MCF 10A (cell line): ENCODE measurements at regions not wholly inside any gene's neighbourhood (a gene's known extent, or its start where the extent isn't known, plus 50 kb on each side); places are given as distances from the start of the nearest gene placed in this dataset.

ENCODE experiments used
- BruUV-seq: library from RNA; stranded (reverse); fragments of 400-500 nt; replicated peaks from 2 replicates; lab custom pipeline; 2021; lab: Mats Ljungman, UMichigan
- CTCF ChIA-PET: fragments of 300-600 bp; sonication (Branson Sonifier 250); formaldehyde crosslinking; extraction: SDS; loops from one replicate; lab custom pipeline; 2021; ENCODE audit warnings: antibody characterized with exemption, inconsistent platforms; lab: Yijun Ruan, JAX
- POLR2A ChIA-PET: fragments of 300-600, 350-650 bp; sonication (Branson Sonifier 250); formaldehyde crosslinking; extraction: SDS; loops from one replicate; lab custom pipeline; 2020; ENCODE audit warnings: antibody characterized with exemption, inconsistent platforms; lab: Yijun Ruan, JAX
- DNase-seq: peaks from one replicate; pipeline ENCODE4 v3.0.0-alpha.2; 2018; ENCODE audit not compliant: unreplicated experiment
- H3K27ac Mint-ChIP-seq: one replicate; pipeline ENCODE4 v1.8.0; 2022; ENCODE audit warnings: mild to moderate bottlenecking, low read depth, mixed read lengths; ENCODE audit not compliant: unreplicated experiment
- H3K27me3 Mint-ChIP-seq: one replicate; pipeline ENCODE4 v1.8.0; 2022; ENCODE audit warnings: mixed read lengths; ENCODE audit not compliant: insufficient read depth, unreplicated experiment
- H3K36me3 Mint-ChIP-seq: one replicate; pipeline ENCODE4 v1.8.0; 2022; ENCODE audit warnings: mild to moderate bottlenecking, moderate library complexity, mixed read lengths; ENCODE audit not compliant: insufficient read depth, unreplicated experiment
- H3K4me1 Mint-ChIP-seq: one replicate; pipeline ENCODE4 v1.8.0; 2022; ENCODE audit warnings: mixed read lengths; ENCODE audit not compliant: insufficient read depth, unreplicated experiment
- H3K4me3 Mint-ChIP-seq: one replicate; pipeline ENCODE4 v1.8.0; 2022; ENCODE audit warnings: mild to moderate bottlenecking, moderate library complexity, mixed read lengths; ENCODE audit not compliant: unreplicated experiment
- H3K9me3 Mint-ChIP-seq: one replicate; pipeline ENCODE4 v1.8.0; 2022; ENCODE audit warnings: mixed read lengths; ENCODE audit not compliant: unreplicated experiment
- CTCF ChIP-seq: fragments of 200-600 bp; IDR thresholded peaks from one replicate; pipeline ENCODE4 v1.8.0; 2022; ENCODE audit warnings: antibody characterized with exemption, mild to moderate bottlenecking; ENCODE audit not compliant: unreplicated experiment
- intact Hi-C: fragments of 100-400 bp; cut with micrococcal nuclease; formaldehyde crosslinking; loops from 2 replicates; pipeline ENCODE4 v1.14.1; 2022

- no peaks in the 10 kb centered on the region for H3K4me1 Mint-ChIP-seq
- DNase-seq: peak; percentile 55
- peak overlapping the region; percentile 70 for H3K4me3 Mint-ChIP-seq
- ChIA-PET CTCF (interaction anchor here (0.5 kb wide), 1 partner anchor 126 kb away, joined by 3 read pairs; no protein-coding TSS in a partner anchor), POLR2A (interaction anchor here (0.7 to 1.0 kb wide), 2 partner anchors 12 to 26 kb away, joined by 3 read pairs; no protein-coding TSS in a partner anchor)
- H3K27me3 Mint-ChIP-seq: no peaks in the 10 kb centered on the region
- BruUV-seq: no TSS peak
- H3K36me3 Mint-ChIP-seq: no peaks in the 10 kb centered on the region
- no peak for TF ChIP-seq CTCF
- intact Hi-C loops: no loop called here
- no peaks in the 10 kb centered on the region for H3K9me3 Mint-ChIP-seq
- no peak overlapping the region for H3K27ac Mint-ChIP-seq
Measured at GRCh38 chr2:118774458-118775133, 72.9 kb downstream of the EN1 start.

- no peaks in the 10 kb centered on the region for H3K4me1 Mint-ChIP-seq
- no TSS peak for BruUV-seq
- no peak for DNase-seq
- H3K27me3 Mint-ChIP-seq: no peaks in the 10 kb centered on the region
- intact Hi-C loops: no loop called here
- H3K9me3 Mint-ChIP-seq: no peaks in the 10 kb centered on the region
- POLR2A ChIA-PET: no interaction called here
- TF ChIP-seq CTCF: no peak
- no peak overlapping the region for H3K4me3 Mint-ChIP-seq
- H3K27ac Mint-ChIP-seq: no peak overlapping the region
- CTCF ChIA-PET: no interaction called here
- no peaks in the 10 kb centered on the region for H3K36me3 Mint-ChIP-seq
Measured at GRCh38 chr2:118773826-118774225, 73.6 kb downstream of the EN1 start.

GRCh38 chr2:118772487-118773200 is 74.8 kb downstream of the EN1 start:
- H3K4me1 Mint-ChIP-seq: no peaks in the 10 kb centered on the region
- H3K36me3 Mint-ChIP-seq: no peaks in the 10 kb centered on the region
- H3K4me3 Mint-ChIP-seq: no peak overlapping the region
- ChIA-PET CTCF (interaction anchor here (1.3 kb wide), 1 partner anchor 8 kb away, joined by 4 read pairs; no protein-coding TSS in a partner anchor), POLR2A (interaction anchor here (1.1 kb wide), 1 partner anchor 25 kb away, joined by 3 read pairs; no protein-coding TSS in a partner anchor)
- DNase-seq: no peak
- no peaks in the 10 kb centered on the region for H3K9me3 Mint-ChIP-seq
- H3K27ac Mint-ChIP-seq: no peak overlapping the region
- BruUV-seq: no TSS peak
- intact Hi-C loops: no loop called here
- no peak for TF ChIP-seq CTCF
- H3K27me3 Mint-ChIP-seq: no peaks in the 10 kb centered on the region

- no peaks in the 10 kb centered on the region for H3K9me3 Mint-ChIP-seq
- no peak overlapping the region for H3K4me3 Mint-ChIP-seq
- H3K36me3 Mint-ChIP-seq: no peaks in the 10 kb centered on the region
- H3K4me1 Mint-ChIP-seq: no peaks in the 10 kb centered on the region
- ChIA-PET POLR2A (no interaction called here), CTCF (interaction anchor here (0.6 kb wide), 2 partner anchors 10 to 123 kb away, joined by 3 read pairs; no protein-coding TSS in a partner anchor)
- H3K27me3 Mint-ChIP-seq: no peaks in the 10 kb centered on the region
- no peak overlapping the region for H3K27ac Mint-ChIP-seq
- intact Hi-C loops: no loop called here
- no peak for DNase-seq
- TF ChIP-seq CTCF: no peak
- no TSS peak for BruUV-seq
Measured at GRCh38 chr2:118769707-118770400, 77.6 kb downstream of the EN1 start.
